H9 (cell line): ENCODE measurements at regions not wholly inside any gene's neighbourhood (a gene's known extent, or its start where the extent isn't known, plus 50 kb on each side); places are given as distances from the start of the nearest gene placed in this dataset.

Source experiments
- DNase-seq: peaks from one replicate; pipeline ENCODE4 v3.0.0-alpha.2; 2017
- H2AFZ ChIP-seq: one replicate; pipeline ENCODE4 v1.6.1; 2013; ENCODE audit warnings: mild to moderate bottlenecking, low read length, control low read depth, moderate library complexity
- H2AK5ac ChIP-seq: 2 replicates; pipeline ENCODE4 v1.6.1; 2013; ENCODE audit warnings: low read length, control low read depth, mixed read lengths; ENCODE audit not compliant: insufficient read length
- H2BK120ac ChIP-seq: one replicate; pipeline ENCODE4 v1.6.1; 2013; ENCODE audit warnings: low read depth, mild to moderate bottlenecking, low read length, control low read depth, inconsistent platforms; ENCODE audit not compliant: poor library complexity, severe bottlenecking
- H2BK12ac ChIP-seq: 2 replicates; pipeline ENCODE4 v1.6.1; 2013; ENCODE audit warnings: low read length, control low read depth, mixed read lengths, low read depth; ENCODE audit not compliant: insufficient read length
- H2BK15ac ChIP-seq: 2 replicates; pipeline ENCODE4 v1.6.1; 2013; ENCODE audit warnings: low read depth, low read length, control low read depth
- H2BK20ac ChIP-seq: one replicate; pipeline ENCODE4 v1.6.1; 2013; ENCODE audit warnings: low read depth, mild to moderate bottlenecking, low read length, control low read depth, inconsistent platforms; ENCODE audit not compliant: poor library complexity, severe bottlenecking
- H2BK5ac ChIP-seq: 2 replicates; pipeline ENCODE4 v1.6.1; 2013; ENCODE audit warnings: low read length, control low read depth, mixed read lengths; ENCODE audit not compliant: insufficient read length
- H3K14ac ChIP-seq: 2 replicates; pipeline ENCODE4 v1.6.1; 2013; ENCODE audit warnings: low read length, control low read depth; ENCODE audit not compliant: insufficient read depth
- H3K18ac ChIP-seq: 2 replicates; pipeline ENCODE4 v1.6.1; 2013; ENCODE audit warnings: low read depth, mild to moderate bottlenecking, mixed read lengths, low read length, control low read depth; ENCODE audit not compliant: insufficient read length
- H3K23ac ChIP-seq: 2 replicates; pipeline ENCODE4 v1.6.1; 2013; ENCODE audit warnings: low read length, control low read depth, mixed read lengths, low read depth; ENCODE audit not compliant: insufficient read length
- H3K23me2 ChIP-seq: 2 replicates; pipeline ENCODE4 v1.6.1; 2013; ENCODE audit warnings: low read depth, mild to moderate bottlenecking, mixed read lengths, low read length, control low read depth; ENCODE audit not compliant: insufficient read length, poor library complexity, severe bottlenecking
- H3K27ac ChIP-seq: 2 replicates; pipeline ENCODE4 v1.5.1; 2013; ENCODE audit warnings: low read length, control low read depth, mixed read lengths, low read depth; ENCODE audit not compliant: insufficient read length
- H3K27me3 ChIP-seq: 2 replicates; pipeline ENCODE4 v1.6.1; 2013; ENCODE audit warnings: low read length, control low read depth, inconsistent platforms; ENCODE audit not compliant: insufficient read depth
- H3K4ac ChIP-seq: 2 replicates; pipeline ENCODE4 v1.6.1; 2013; ENCODE audit warnings: low read depth, mild to moderate bottlenecking, control low read depth, inconsistent platforms, low read length, moderate library complexity
- H3K4me1 ChIP-seq: 2 replicates; pipeline ENCODE4 v1.6.1; 2013; ENCODE audit warnings: low read length, control low read depth, inconsistent platforms; ENCODE audit not compliant: insufficient read depth
- H3K4me2 ChIP-seq: 2 replicates; pipeline ENCODE4 v1.6.1; 2013; ENCODE audit warnings: low read length, control low read depth, mixed read lengths; ENCODE audit not compliant: insufficient read length, insufficient read depth
- H3K56ac ChIP-seq: 2 replicates; pipeline ENCODE4 v1.6.1; 2013; ENCODE audit warnings: low read depth, mild to moderate bottlenecking, mixed read lengths, low read length, control low read depth; ENCODE audit not compliant: insufficient read length
- H3K79me1 ChIP-seq: 2 replicates; pipeline ENCODE4 v1.6.1; 2013; ENCODE audit warnings: low read depth, mild to moderate bottlenecking, moderate library complexity, low read length, control low read depth, inconsistent platforms; ENCODE audit not compliant: insufficient read depth, poor library complexity, severe bottlenecking
- H3K79me2 ChIP-seq: 2 replicates; pipeline ENCODE4 v1.6.1; 2013; ENCODE audit warnings: low read length, control low read depth, inconsistent platforms; ENCODE audit not compliant: insufficient read depth
- H3K9ac ChIP-seq: 2 replicates; pipeline ENCODE4 v1.6.1; 2013; ENCODE audit warnings: low read length, control low read depth, mixed read lengths; ENCODE audit not compliant: insufficient read length; ENCODE audit errors: extremely low read depth
- H3K9me3 ChIP-seq: one replicate; pipeline ENCODE4 v1.6.1; 2013; ENCODE audit warnings: low read depth, low read length, inconsistent platforms; ENCODE audit not compliant: control insufficient read depth
- H3T11ph ChIP-seq: one replicate; pipeline ENCODE4 v1.6.1; 2013; ENCODE audit warnings: mild to moderate bottlenecking, low read length, control low read depth, inconsistent platforms
- H4K20me1 ChIP-seq: one replicate; pipeline ENCODE4 v1.6.1; 2013; ENCODE audit not compliant: control insufficient read depth, insufficient read length, insufficient read depth
- H4K5ac ChIP-seq: 2 replicates; pipeline ENCODE4 v1.6.1; 2013; ENCODE audit warnings: low read depth, mild to moderate bottlenecking, mixed read lengths, low read length, control low read depth; ENCODE audit not compliant: insufficient read length
- H4K8ac ChIP-seq: replicated peaks from 2 replicates; pipeline ENCODE4 v1.6.1; 2013; ENCODE audit warnings: low read length, control low read depth, mixed read lengths, low read depth; ENCODE audit not compliant: insufficient read length
- H4K91ac ChIP-seq: 2 replicates; pipeline ENCODE4 v1.6.1; 2013; ENCODE audit warnings: low read depth, mild to moderate bottlenecking, moderate library complexity, mixed read lengths, low read length, control low read depth; ENCODE audit not compliant: insufficient read length
- H3K27ac Mint-ChIP-seq, 3 experiments: 2 replicates in 2 of 3; 3 replicates in 1 of 3; pipeline ENCODE4 v1.8.0; 2020 to 2021; ENCODE audit warnings: mixed read lengths in 3 of 3, mild to moderate bottlenecking in 1 of 3, moderate library complexity in 1 of 3
- H3K27me3 Mint-ChIP-seq: 2 replicates; pipeline ENCODE4 v1.8.0; 2021; ENCODE audit warnings: low read depth, mild to moderate bottlenecking, moderate library complexity, mixed read lengths
- H3K36me3 Mint-ChIP-seq, 3 experiments: 2 replicates in 2 of 3; 3 replicates in 1 of 3; pipeline ENCODE4 v1.8.0; 2020 to 2021; ENCODE audit warnings: low read depth in 3 of 3, mixed read lengths in 3 of 3; ENCODE audit not compliant: insufficient read depth in 1 of 3
- H3K4me1 Mint-ChIP-seq, 2 experiments: 2 replicates each; pipeline ENCODE4 v1.8.0; 2020; ENCODE audit warnings: mixed read lengths in 2 of 2
- H3K4me3 Mint-ChIP-seq, 2 experiments: 2 replicates in 1 of 2; 3 replicates in 1 of 2; pipeline ENCODE4 v1.8.0; 2020 to 2021; ENCODE audit warnings: mild to moderate bottlenecking in 2 of 2, mixed read lengths in 2 of 2, moderate library complexity in 1 of 2
- H3K9me3 Mint-ChIP-seq, 2 experiments: 2 replicates in 1 of 2; 3 replicates in 1 of 2; pipeline ENCODE4 v1.8.0; 2020; ENCODE audit warnings: mild to moderate bottlenecking in 2 of 2, mixed read lengths in 2 of 2, moderate library complexity in 1 of 2
- WGBS: extraction: QIAGEN DNeasy Blood & Tissue Kit; methylation state at CpG from one replicate; pipeline ENCODE4 v1.1.7; 2013; ENCODE audit warnings: missing lambda C conversion rate, low lambda C conversion rate, mixed read lengths; ENCODE audit not compliant: insufficient read length; ENCODE audit errors: extremely low coverage; 5-methylcytosine and 5-hydroxymethylcytosine counted together
- TF ChIP-seq, protein P1 (sequence below): fragments of 200-600 bp; sonication (generic); conservative IDR thresholded peaks from 3 replicates; pipeline ENCODE4 v1.8.0; 2021; ENCODE audit warnings: antibody characterized with exemption, mild to moderate bottlenecking

DNA sequence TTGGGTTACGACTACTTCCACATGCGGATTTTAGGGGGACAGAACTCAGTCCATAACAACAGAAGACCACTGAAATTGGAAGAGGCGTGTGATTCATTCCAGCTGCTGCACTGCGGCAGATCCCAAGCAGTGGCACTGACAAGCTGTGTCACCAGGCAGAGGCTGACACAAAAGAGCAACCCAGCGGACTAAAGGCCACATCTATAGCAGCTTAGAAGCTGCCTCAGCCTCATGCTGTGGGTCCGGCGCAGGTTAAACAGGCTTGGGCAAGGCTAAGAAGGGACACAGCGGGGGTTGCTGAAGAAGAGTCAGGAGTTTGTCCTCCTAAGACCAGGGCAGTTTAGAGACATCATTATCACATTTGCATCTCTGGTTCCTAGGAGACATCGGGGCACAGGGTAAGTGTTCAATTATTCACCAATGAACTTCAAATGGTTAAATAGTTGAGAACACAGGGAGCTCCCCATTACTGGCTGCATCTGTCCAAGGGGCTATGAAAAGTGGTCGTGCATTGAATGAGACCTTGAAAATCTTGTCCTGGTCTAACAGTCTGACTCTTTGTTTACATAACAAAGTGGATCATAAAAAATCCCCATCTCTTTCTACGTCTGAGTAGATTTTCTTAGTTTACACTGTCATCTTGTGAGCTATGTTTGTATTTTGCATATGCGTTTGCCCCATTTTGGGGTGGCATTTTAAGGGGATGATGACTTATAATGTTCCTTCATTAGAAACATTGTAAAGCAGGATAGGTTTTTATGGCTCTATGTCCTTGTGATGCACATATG lies 162.3 kb upstream of the TRIB2 start:
- no peak overlapping the region for H2BK120ac ChIP-seq
- H3K14ac ChIP-seq, result no peak overlapping the region
- H2AK5ac ChIP-seq, result no peak overlapping the region
- H2BK15ac ChIP-seq, result no peak overlapping the region
- H2AFZ ChIP-seq, result no peak overlapping the region
- no peak overlapping the region for H3K27ac Mint-ChIP-seq
- H3K4ac ChIP-seq, result no peak overlapping the region
- H3K56ac ChIP-seq, result no peak overlapping the region
- H3K4me1 Mint-ChIP-seq, result peaks cover 19 to 26% of the 10 kb centered on the region in 2 experiments
- H4K5ac ChIP-seq, result no peak overlapping the region
- peaks cover 4% of the 10 kb centered on the region; the same call in 1 of the 2 replicates for H3K4me1 ChIP-seq
- H3K4me3 Mint-ChIP-seq, result no peak overlapping the region
- H3K9me3 ChIP-seq, result no peaks in the 10 kb centered on the region
- no peaks in the 10 kb centered on the region for H4K20me1 ChIP-seq
- H2BK5ac ChIP-seq, result no peak overlapping the region
- H2BK12ac ChIP-seq, result no peak overlapping the region
- H3K18ac ChIP-seq, result no peak overlapping the region
- DNase-seq, result no peak
- H3K79me1 ChIP-seq, result no peaks in the 10 kb centered on the region
- H3K4me2 ChIP-seq, result no peak overlapping the region
- no peak overlapping the region for H4K8ac ChIP-seq
- no peak overlapping the region for H4K91ac ChIP-seq
- no CpG with 5 or more reads among the region's 12 CpGs for WGBS
- TF ChIP-seq, protein P1, sequence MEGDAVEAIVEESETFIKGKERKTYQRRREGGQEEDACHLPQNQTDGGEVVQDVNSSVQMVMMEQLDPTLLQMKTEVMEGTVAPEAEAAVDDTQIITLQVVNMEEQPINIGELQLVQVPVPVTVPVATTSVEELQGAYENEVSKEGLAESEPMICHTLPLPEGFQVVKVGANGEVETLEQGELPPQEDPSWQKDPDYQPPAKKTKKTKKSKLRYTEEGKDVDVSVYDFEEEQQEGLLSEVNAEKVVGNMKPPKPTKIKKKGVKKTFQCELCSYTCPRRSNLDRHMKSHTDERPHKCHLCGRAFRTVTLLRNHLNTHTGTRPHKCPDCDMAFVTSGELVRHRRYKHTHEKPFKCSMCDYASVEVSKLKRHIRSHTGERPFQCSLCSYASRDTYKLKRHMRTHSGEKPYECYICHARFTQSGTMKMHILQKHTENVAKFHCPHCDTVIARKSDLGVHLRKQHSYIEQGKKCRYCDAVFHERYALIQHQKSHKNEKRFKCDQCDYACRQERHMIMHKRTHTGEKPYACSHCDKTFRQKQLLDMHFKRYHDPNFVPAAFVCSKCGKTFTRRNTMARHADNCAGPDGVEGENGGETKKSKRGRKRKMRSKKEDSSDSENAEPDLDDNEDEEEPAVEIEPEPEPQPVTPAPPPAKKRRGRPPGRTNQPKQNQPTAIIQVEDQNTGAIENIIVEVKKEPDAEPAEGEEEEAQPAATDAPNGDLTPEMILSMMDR, result no peak
- H3K27me3 ChIP-seq, result no peaks in the 10 kb centered on the region
- no peak overlapping the region for H3K9ac ChIP-seq
- no peak overlapping the region for H3K27ac ChIP-seq
- no peaks in the 10 kb centered on the region for H3K79me2 ChIP-seq
- H3K36me3 Mint-ChIP-seq, result peaks cover 0 to 1% (median 0%) of the 10 kb centered on the region in 3 experiments; a peak in 1 of 7 replicates
- no peak overlapping the region for H3K23ac ChIP-seq
- H3T11ph ChIP-seq, result no peak overlapping the region
- no peaks in the 10 kb centered on the region for H3K27me3 Mint-ChIP-seq
- no peaks in the 10 kb centered on the region for H3K23me2 ChIP-seq
- H3K9me3 Mint-ChIP-seq, result peaks cover 2 to 3% of the 10 kb centered on the region in 2 experiments; a peak in 3 of 5 replicates
- H2BK20ac ChIP-seq, result no peak overlapping the region
